ENCODE measurements at regions not wholly inside any gene's neighbourhood (a gene's known extent, or its start where the extent isn't known, plus 50 kb on each side); places are given as distances from the start of the nearest gene placed in this dataset.
A peak's percentile ranks its signal among the peaks of the same experiment; 100 is the strongest.

DNA sequence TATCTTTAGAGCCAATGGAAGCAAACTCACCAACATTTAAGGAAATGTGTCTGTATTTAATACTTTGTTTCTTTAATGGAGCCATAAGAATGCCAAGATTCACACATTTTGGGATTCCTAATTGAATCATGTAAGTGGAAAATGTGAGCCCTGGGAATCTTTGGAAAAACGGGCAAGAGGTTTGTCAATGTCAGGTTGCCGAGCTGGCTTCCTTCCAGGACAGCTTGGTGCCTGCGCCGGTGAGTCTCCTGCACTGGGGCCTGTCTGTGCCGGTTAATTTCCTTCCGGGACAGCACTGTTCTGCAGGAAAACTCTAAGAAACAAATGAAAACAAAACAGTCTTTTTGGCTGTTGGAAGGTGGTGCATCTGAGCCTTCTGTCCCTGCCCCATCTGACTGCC lies 210.6 kb downstream of the HAPSTR1 start:
- no peak for DNase-seq (ENCODE audit: low spot score)

DNA sequence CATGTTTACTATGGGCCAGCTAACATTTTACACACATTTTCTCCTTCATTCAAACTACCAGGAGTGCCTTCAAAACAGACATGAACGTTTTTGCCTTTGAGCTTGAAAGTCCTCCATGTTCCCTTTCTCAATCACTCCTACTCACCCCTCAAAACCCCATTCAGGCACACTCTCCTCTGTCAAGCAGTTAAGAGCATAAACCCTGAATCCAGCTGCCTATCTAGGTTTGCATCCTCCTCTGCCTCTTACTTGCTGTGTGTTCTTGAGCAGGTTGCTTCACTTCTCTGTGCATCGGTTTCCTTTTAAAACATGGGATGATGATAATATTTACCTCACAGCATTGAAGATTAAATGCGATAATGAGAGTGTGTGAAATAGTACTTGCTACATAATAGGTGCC lies 215.3 kb downstream of the HAPSTR1 start:
- no peak for DNase-seq (ENCODE audit: low spot score)

DNA sequence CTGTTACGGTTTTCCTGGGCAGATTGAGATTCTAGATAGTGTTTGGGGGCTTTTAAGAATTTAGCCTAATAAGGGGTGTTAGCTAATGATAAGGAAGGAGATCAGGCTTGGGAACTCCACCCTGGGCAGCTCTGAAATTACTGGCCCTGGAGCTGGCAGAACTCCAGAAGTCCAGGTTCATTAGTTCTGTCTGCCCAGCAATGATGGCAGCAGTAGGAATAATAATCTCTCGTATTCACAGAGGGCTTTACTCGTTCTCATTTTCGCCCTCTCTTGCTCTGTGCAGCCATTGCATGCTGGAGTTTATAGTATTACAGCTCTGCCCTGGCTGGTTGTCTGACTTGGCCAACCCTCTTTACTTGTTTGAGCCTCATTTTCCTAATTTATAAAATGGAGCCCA lies 216.0 kb downstream of the HAPSTR1 start:
- no peak for DNase-seq (ENCODE audit: low spot score)

DNA sequence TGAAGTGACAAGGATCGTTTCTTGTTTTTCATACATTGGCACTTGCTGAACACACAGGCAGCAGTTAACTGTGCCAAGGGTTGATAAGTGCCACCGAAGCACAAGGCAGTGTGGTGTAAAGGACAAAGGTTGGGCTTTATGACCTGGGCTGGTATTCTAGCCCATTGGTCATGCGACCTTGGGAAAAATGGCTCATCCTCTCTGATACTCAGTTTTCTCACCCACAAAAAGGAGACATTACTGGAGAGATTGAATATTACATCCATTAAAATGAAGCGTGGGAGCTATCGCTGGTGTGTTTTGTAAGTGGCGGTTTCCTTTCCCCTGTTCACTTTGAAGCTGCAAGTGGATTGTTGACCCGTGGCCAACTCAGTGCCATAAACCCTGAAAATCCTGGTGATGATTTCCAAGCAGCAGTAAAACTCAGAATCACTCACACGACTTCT lies 216.9 kb downstream of the HAPSTR1 start:
- DNase-seq (ENCODE audit: low spot score) = no peak

DNA sequence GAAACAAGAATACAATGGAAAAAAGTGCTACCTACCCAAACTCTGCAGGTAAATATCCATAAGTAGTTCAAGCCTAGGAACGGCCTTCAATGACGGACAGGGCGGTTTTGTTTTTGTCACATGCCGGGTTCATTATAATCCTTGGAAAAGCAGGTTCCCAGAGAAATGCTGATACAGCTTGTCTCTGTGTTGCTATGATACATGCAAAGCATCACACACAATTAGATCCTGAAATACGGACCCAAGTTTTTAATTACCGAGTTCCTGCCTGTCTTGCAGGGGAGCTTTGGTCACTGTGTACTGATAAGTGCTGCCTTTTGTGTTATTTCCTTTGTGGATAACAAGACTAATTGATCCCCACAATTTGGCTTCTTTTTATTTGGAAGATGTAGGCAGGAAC lies 217.4 kb downstream of the HAPSTR1 start:
- no peak for DNase-seq (ENCODE audit: low spot score)

DNA sequence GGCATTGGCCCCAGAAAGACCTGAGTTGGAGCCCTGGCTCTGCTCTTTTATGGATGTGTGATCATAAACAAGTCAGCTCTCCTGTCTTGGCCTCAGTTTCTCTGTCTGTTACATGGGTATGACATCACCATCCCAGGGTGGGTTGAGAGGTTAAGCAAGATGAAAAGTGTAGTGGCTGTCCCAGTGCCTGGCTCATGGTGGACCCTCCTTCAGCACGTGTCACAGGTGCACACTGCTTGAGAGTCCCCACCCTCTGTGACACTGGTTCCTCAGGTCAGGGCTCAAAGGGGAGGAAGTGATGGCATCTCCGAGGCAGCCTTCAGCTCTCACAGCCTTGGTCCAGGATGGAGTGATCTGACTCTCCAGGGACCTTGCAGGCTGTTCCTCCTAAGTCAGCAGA lies 218.4 kb downstream of the HAPSTR1 start:
- DNase-seq (ENCODE audit: low spot score) = no peak

DNA sequence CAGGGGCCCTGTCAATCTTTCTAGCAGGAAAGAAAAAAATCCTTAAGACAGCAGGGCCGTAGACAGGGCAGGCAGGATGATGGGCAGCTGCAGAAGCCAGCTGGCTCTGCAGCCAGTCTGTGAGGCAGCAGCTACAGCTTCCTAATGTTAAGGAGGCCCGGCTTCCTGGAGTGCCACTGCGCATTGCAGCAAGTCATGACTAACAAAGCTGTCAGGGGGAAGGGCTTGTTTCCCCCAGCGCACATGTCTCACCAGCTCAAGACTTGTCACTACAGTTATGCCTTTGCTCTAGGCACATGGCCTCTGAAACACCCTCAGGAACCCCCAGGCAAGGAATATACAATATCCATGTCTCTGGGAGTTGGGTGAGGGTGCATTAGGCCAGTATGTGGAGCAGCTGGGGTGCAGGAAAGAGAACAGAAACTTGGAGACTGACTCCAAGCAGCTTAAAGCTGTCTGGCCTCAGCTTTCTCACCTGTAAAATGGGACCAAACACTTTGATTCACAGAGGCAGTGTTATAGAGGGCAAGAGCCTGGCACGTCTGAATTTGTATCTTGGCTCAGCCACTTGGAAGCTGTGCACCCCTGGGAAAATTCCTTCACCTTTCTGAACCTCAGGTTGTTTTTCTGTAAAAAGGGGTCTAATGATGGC lies 220.0 kb downstream of the HAPSTR1 start:
- peak; percentile 77 for DNase-seq (ENCODE audit: low spot score)

DNA sequence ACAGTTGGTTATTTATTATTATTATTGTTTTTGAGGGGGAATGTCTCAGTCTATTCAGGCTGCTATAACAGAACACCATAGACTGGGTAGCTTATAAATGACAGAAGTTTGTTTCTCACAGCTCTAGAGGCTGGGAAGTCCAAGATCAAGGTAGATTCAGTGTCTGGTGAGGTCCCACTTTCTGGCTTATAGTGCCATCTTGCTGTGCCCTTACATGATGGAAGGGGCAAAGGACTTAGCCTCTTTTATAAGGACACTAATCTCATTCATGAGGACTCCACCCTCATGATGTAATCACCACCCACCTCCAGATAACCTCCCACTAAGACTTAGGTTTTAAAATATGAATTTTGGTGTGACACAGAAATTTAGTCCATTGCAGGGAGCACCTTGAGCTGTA lies 224.6 kb downstream of the HAPSTR1 start:
- DNase-seq (ENCODE audit: low spot score) = no peak

DNA sequence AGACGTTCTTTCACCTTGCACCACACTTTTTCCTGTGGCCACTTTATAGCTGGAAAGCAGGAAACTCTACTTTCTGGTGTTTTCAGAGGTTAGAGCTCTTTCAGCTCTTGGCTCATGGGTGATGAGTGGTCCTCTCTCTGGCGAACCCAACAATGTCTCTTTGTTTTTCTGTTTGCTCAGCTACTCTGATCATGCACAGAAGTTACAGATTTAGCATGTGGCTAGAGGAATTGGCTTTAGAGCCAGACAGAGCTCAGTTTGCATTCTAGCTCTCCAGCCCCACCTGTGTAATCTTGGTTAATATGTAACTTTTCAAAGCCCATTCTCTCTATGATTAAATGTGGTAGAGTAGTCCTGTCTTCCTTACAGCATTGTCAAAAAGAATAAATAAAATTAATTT lies 225.2 kb downstream of the HAPSTR1 start:
- DNase-seq (ENCODE audit: low spot score) = no peak

DNA sequence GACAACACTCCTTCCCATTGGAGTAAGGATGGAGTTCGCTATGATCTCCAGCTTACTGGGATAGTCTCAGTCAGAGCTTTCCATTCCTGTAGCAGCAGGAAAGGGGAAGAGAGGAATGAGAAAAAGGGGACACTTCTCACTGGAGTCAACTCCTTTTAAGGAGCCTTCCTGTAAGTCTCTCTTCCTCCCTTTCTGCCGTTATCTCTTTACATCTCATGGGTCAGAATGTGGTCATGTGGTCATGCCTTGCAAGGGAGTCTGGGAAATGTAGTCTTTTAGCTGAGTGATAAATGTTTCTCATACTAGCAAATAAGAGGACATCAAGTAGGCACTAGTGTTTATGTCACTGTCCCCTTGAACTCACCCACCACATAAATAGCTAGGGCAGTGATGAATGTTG lies 227.3 kb downstream of the HAPSTR1 start:
- no peak for DNase-seq (ENCODE audit: low spot score)

DNA sequence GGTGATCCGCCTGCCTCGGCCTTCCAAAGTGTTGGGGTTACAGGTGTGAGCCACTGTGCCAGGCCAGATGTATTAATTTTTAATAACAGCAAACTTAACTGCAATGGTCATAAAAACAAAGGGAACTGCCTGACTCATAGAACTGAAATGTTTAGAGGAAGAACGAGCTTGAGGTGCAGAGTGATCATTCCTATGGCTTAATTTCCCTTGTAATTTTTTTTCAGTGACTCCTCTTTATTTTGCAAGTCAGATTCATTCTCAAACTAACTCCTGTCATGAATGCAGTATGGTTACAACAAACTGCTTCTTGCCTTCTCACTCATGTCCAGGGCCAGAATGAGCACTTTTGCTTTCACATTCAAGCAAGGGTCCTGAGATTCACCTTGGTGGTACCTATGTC lies 231.3 kb downstream of the HAPSTR1 start:
- DNase-seq (ENCODE audit: low spot score) = no peak

DNA sequence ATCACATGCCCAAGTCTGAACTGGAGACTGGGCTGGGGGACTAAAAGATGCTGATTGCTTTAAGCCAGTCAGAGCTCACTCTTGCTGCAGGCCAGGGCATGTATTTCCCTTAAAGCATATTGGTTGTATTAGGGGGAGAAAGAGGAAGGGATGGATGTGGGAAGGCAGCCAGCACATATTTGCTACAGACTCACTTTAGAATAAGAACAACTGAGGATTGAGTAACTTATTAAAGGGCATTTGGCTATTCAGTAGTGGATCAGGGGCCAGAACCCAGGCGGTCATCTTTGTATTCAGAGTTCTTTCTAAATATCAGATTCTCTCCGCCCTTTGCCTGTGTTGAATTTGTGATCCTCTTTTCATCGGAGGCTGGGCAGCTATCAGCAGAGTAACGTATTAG lies 231.7 kb downstream of the HAPSTR1 start:
- no peak for DNase-seq (ENCODE audit: low spot score)

DNA sequence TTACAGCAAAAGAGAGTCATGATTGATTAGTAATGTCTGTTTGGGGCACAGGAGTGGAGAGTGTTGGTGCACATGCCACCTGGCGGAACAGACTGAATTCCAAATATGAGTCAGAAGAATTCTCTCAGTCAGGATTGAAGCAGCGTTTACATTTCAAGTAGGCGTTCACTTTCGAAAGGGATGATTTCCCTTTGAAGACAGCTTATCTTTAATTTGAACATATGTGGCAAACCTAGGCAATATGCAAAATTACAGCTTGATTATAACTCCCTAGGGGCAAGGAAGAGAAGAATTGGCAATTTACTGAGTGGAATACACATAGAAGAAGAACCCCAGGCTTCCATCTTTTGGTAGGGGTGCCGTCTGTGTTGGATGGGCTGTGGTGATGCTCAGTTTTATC lies 235.8 kb downstream of the HAPSTR1 start:
- DNase-seq (ENCODE audit: low spot score) = peak; percentile 5

DNA sequence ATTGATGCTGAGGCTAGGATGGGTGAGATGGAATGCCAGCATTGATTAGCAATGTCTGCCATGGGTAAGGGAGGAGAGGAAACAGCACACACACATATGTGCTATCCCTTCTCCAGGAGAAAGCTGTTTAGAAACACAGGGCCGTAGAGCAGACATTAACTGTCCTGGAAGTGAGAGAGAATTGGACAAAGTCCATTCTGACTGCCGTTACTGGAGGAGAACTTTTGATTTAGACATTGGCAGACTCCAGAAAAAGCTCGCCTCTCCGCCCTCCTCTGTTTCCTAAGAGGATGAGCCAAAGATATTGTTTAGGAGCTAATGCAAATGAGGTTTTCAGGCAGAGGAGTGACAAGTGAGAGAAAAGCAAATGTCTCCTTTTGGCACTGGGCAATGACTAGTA lies 237.0 kb downstream of the HAPSTR1 start:
- no peak for DNase-seq (ENCODE audit: low spot score)

DNA sequence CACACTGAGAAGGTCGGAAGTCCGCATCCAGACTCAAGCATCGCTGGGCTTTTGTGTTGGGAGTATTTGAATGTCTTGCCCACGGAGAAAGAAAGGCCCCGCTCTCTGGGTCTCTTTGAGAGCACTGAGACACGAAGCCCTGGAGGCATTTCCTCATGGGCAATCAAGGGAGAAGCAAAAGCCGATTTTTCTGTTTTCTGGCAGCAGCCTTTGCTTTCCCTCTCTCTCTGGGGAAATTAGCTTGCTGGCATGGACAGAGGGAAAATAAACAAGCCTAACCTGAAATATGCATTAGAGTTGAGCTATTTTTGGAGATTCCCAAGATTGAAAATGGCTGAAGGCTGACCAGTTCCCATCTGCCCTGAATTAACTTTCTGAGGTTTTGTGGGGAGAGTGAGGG lies 238.7 kb downstream of the HAPSTR1 start:
- DNase-seq (ENCODE audit: low spot score) = no peak

DNA sequence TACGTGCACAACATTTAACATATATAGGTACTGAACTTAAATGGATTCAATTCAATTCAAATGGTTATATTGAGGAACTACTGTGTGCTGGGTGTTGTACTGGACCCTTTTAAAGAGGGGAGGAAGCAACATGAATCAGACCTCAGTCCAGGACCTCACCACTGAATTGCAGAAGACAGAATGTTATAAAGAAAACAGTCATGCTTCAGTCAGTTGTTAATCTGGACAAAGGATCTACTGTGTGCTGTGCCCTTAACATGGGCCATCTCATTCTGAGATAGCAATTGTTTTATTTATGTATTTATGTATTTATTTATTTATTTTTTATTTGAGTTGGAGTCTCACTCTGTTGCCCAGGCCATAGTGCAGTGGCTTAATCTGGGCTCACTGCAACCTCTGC lies 240.1 kb downstream of the HAPSTR1 start:
- DNase-seq (ENCODE audit: low spot score) = no peak

DNA sequence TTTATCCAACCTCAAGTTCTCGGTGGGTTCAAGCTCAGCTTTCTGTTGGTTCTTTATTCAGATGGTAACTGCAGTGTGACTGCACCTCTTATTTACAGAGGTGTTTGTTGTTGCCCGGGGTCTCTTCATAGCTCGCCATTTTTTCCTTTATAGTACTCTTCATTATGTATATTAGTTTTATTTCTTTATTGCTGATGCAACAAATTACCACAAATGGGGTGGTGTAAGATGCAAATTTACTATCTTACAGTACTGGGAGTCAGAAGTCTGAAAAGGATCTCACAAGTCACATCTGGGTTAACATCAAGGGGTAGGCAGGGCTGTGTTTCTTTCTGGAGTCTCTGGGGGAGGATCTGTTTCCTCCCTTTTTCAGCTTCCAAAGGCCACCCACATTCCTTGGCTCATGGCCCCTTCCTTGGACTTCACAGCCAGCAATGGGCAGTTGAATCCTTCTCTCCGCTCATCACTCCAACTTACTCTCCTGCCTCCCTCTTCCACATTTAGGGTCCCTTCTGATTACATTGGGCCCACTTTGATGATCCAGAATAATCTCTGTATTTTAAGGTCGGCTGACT lies 241.2 kb downstream of the HAPSTR1 start:
- no peak for DNase-seq (ENCODE audit: low spot score)

DNA sequence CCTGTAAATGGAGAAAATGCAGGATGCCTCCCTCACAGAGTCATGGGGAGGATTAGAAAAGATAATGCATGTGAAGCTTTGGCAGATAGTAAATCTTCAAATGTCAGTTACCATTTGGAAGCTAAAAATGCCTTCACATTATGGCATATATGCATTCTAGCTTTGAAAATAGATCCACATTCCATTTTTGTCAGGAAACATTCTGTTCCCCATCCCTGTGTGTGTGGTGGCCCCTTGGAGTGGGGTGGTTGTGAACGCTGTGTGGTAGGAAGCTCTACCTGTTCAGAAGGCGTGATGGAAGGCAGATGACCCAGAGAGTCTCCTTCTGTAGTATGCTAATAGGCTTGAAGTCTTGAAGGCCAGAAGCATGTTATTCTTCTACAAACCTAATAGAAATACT lies 242.0 kb downstream of the HAPSTR1 start:
- DNase-seq (ENCODE audit: low spot score) = no peak

DNA sequence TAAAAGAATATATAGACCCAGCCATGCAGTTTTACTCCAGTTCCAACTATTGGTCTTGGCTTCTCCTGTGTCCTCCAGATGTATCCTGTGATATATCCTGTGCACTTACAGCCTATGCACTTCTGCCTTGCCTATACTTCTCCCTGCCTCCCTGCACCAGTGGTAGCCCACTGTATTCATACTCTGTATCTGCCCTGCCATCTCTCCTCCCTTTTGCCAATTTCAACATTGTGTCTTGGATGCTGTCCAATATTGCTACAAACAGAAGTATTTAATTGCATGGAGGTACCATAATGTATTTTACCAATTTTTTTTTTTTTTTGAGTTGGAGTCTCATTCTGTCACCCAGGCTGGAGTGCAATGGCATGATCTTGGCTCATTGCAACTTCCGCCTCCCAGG lies 242.7 kb downstream of the HAPSTR1 start:
- no peak for DNase-seq (ENCODE audit: low spot score)

DNA sequence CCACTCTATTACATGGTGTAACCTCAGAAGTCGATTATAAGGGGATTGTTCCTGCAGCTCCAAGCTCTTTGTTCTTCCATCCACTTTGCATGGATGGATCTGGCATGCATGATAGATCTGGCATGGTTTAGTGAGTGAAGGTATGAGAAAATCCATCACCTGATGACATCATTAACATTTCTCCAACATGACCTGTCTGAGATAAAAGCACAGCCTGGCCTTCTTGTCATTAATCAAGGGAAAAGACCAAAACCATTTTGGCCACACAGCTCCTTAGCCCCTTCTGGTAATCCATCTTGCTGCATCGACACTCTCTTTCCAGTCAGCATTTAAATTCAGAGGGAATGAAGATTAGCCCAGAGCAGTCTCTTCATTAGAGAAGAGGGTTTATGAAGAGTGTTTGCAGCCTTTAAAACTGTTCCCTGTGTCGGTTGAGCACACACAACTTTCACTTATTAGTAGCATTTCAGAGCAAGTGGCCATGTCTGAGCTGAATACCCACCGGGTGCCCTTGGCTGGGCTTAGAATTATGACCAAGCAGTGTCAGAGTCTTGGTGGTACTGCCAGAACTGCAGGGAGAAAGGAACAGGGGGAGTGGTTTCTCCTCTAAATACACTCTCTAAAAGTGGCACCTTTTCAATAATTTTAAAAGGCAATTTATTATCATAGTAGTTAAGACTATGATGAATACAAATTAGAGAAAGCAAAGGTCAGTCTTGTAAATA lies 246.0 kb downstream of the HAPSTR1 start:
- no peak for DNase-seq (ENCODE audit: low spot score)

DNA sequence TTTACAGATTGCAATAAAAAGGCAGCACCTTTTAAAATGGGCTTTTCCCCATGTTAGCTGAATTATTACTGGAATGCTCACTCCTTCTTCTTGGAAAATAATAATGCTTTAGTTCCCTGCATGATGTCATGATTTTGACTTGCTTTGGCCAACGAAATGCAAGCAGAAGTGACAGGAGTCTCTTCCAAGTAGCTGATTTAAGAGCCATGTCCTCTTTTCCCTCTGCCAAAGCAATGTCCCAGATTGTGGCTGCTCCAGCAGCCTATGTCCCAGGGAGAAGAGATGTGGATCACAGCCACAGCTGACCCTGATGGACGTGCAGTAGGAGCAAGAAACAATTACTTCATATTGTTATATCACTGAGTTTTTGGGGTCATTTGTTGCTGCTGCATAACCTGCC lies 246.6 kb downstream of the HAPSTR1 start:
- DNase-seq (ENCODE audit: low spot score) = no peak

DNA sequence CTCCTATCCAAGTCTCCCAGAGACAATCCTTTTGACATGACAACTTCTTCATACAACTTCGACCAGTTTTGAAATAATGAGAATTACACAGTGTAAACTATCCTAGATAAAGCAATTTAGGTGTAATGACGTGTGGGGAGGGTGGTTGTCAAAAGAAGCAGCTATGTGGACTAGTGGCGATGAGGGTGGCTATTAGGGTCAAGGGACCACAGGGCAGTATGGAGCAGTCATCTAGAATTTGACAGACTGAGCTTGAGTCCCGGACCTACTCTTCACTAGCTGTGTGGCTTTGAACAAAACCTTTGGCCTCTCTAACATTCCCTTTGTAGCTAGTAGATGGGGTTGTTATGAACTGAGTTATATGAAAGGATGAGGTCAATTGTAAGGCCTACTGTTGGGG lies 247.1 kb downstream of the HAPSTR1 start:
- DNase-seq (ENCODE audit: low spot score) = no peak

DNA sequence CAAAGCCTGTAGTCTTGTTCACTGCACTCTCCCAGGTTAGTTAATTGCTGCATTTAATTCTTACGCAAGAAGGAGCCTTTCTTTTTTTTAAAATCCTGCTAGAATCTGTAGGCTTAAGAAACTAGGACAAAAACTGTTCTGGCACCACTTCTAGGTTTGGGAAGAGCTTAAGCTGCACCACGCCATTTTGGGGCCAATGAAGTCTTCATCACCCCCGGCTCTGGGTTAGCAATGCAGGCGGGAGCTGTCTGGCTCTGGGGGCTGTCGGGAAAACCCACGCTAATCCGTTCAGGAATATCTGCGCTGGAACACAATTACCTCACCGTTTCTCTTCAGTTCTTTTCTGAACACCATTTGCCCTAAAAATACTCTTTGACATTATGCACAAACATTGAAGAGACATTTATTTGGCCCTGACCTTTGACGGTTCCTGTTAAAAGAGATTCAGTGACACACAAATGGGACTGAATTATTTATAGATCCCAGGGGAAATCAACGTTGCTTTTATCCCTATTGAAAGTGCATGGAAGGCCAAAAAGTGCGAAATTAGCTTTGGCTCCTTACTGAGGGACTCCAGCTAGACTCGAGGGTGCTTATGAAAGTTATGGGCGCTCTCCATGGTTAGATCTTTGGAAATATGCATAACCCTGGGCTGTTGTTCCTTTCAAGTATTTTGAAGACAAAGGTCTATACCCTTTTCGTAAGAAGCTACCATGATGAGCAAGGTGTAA lies 249.2 kb downstream of the HAPSTR1 start:
- DNase-seq (ENCODE audit: low spot score) = no peak

Measured in RKO (cell line).